PC-3 (cell line): ENCODE measurements at regions not wholly inside any gene's neighbourhood (a gene's known extent, or its start where the extent isn't known, plus 50 kb on each side); places are given as distances from the start of the nearest gene placed in this dataset.

Experiments
- ATAC-seq: fragments of 200-7000 bp; cut with Tn5 transposase; 2 replicates; pipeline ENCODE4 v1.9.1; 2020; ENCODE audit warnings: mild to moderate bottlenecking, moderate library complexity
- BruUV-seq: library from RNA; stranded (reverse); fragments of 400-500 nt; replicated peaks from 2 replicates; lab custom pipeline; 2021; lab: Mats Ljungman, UMichigan
- CTCF ChIA-PET: fragments of 300-600 bp; sonication (Branson Sonifier 250); formaldehyde crosslinking; loops from one replicate; lab custom pipeline; 2022; ENCODE audit warnings: antibody characterized with exemption; lab: Charles Lee
- POLR2A ChIA-PET: fragments of 300-600 bp; sonication (Branson Sonifier 250); formaldehyde crosslinking; loops from one replicate; lab custom pipeline; 2022; ENCODE audit warnings: antibody characterized with exemption; ENCODE audit not compliant: unreplicated experiment; lab: Charles Lee
- DNase-seq: peaks from one replicate; pipeline ENCODE4 v3.0.0-alpha.2; 2015
- H2AFZ ChIP-seq: fragments of 300-600 bp; sonication (generic); 2 replicates; pipeline ENCODE4 v1.6.0; 2016; ENCODE audit warnings: antibody characterized with exemption, low read length
- H3F3A ChIP-seq: fragments of 300-600 bp; sonication (generic); one replicate; pipeline ENCODE4 v1.6.0; 2017; ENCODE audit warnings: antibody characterized with exemption, low read length, control low read depth, mild to moderate bottlenecking; ENCODE audit not compliant: unreplicated experiment
- H3K27ac ChIP-seq: fragments of 300-600 bp; sonication (generic); 2 replicates; pipeline ENCODE4 v1.5.1; 2016; ENCODE audit warnings: mild to moderate bottlenecking, low read length
- H3K27me3 ChIP-seq: fragments of 300-600 bp; sonication (generic); 2 replicates; pipeline ENCODE4 v1.6.1; 2016; ENCODE audit warnings: low read length, mixed read lengths
- H3K36me3 ChIP-seq: fragments of 300-600 bp; sonication (generic); 2 replicates; pipeline ENCODE4 v1.6.1; 2016; ENCODE audit warnings: low read depth, mixed run types, low read length, mixed read lengths
- H3K4me1 ChIP-seq: fragments of 300-600 bp; sonication (generic); 2 replicates; pipeline ENCODE4 v1.5.1; 2016; ENCODE audit warnings: low read length; ENCODE audit not compliant: insufficient read depth
- H3K4me2 ChIP-seq: fragments of 300-600 bp; sonication (generic); 2 replicates; pipeline ENCODE4 v1.6.0; 2016; ENCODE audit warnings: low read length
- H3K4me3 ChIP-seq: fragments of 300-600 bp; sonication (generic); 2 replicates; pipeline ENCODE4 v1.5.1; 2016; ENCODE audit warnings: mild to moderate bottlenecking, low read length, mixed read lengths
- H3K79me2 ChIP-seq: fragments of 300-600 bp; sonication (generic); 2 replicates; pipeline ENCODE4 v1.6.1; 2017; ENCODE audit warnings: low read length, mixed read lengths
- H3K9ac ChIP-seq: fragments of 300-600 bp; sonication (generic); 2 replicates; pipeline ENCODE4 v1.6.0; 2016; ENCODE audit warnings: mild to moderate bottlenecking, low read length
- H3K9me2 ChIP-seq: fragments of 300-600 bp; sonication (generic); replicated peaks from 2 replicates; pipeline ENCODE4 v1.6.1; 2016; ENCODE audit warnings: mixed run types, low read length, mixed read lengths
- H3K9me3 ChIP-seq: fragments of 300-600 bp; sonication (generic); 2 replicates; pipeline ENCODE4 v1.6.1; 2016; ENCODE audit warnings: low read length, mixed read lengths
- H4K20me1 ChIP-seq: fragments of 300-600 bp; sonication (generic); 2 replicates; pipeline ENCODE4 v1.6.1; 2016; ENCODE audit warnings: low read length, mixed read lengths
- CTCF ChIP-seq: fragments of 300-600 bp; sonication (generic); conservative IDR thresholded peaks from 2 replicates; pipeline ENCODE4 v1.5.1; 2017; ENCODE audit warnings: antibody characterized with exemption, low read depth, mild to moderate bottlenecking, low read length
- EZH2 ChIP-seq: fragments of 300-600 bp; sonication (generic); IDR thresholded peaks from one replicate; pipeline ENCODE4 v1.6.1; 2017; ENCODE audit warnings: antibody characterized with exemption, mild to moderate bottlenecking, low read length; ENCODE audit not compliant: unreplicated experiment
- EZH2phosphoT487 ChIP-seq: fragments of 300-600 bp; sonication (generic); IDR thresholded peaks from 2 replicates; pipeline ENCODE4 v1.6.1; 2018; ENCODE audit warnings: mild to moderate bottlenecking, antibody characterized with exemption, low read length, borderline replicate concordance
- intact Hi-C: fragments of 100-400 bp; cut with micrococcal nuclease; formaldehyde crosslinking; loops from 2 replicates; pipeline ENCODE4 v1.9.0; 2023

DNA sequence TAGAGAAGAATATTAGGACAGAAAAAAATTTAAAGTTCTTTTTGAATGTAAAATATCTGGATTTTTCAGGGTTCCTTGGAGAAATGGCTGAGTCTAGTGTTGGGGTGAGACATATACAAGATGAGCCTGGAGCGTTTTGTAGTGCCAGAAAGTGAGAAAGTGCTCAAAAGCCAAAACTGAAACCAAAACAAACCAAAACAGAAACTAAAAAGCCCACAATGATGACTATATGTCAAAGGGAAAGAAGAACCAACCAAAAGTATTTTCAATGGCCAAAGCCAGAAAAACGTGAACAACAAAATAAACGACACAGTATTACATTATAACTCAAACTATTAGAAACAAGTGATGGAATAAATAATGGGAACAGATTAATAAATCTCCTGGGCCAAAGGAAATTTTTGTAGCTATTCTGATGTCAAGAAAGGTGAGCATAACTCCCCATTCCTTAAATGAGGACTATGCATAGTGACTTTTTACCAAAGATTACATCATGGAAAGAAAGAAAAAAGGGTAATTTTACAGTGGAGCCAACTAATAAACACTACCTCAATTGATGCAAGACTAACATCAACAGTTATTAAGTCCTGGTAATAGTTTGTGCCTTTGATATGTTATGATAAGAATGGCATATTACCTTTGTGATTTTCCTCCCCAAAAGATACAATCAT, 1137.6 kb downstream of the C4orf33 start:
- ATAC-seq = no peak
- Histone ChIP-seq H3K9ac (no peak overlapping the region), H3K9me3 (no peaks in the 10 kb centered on the region), H3K27me3 (no peaks in the 10 kb centered on the region), H3K4me2 (peak overlapping the region; percentile 31; the same call in 1 of the 2 replicates), H3K79me2 (no peaks in the 10 kb centered on the region), H3K4me3 (no peak overlapping the region), H2AFZ (peak overlapping the region; percentile 48; the same call in 1 of the 2 replicates), H3K27ac (no peak overlapping the region), H4K20me1 (no peaks in the 10 kb centered on the region), H3F3A (no peaks in the 10 kb centered on the region), H3K9me2 (no peaks in the 10 kb centered on the region), H3K4me1 (no peaks in the 10 kb centered on the region), H3K36me3 (no peaks in the 10 kb centered on the region)
- POLR2A ChIA-PET = no interaction called here
- peak; percentile 2 for DNase-seq
- TF ChIP-seq CTCF (no peak), EZH2 (no peak), EZH2phosphoT487 (no peak)
- CTCF ChIA-PET = no interaction called here
- BruUV-seq = no TSS peak
- intact Hi-C loops = no loop called here

DNA sequence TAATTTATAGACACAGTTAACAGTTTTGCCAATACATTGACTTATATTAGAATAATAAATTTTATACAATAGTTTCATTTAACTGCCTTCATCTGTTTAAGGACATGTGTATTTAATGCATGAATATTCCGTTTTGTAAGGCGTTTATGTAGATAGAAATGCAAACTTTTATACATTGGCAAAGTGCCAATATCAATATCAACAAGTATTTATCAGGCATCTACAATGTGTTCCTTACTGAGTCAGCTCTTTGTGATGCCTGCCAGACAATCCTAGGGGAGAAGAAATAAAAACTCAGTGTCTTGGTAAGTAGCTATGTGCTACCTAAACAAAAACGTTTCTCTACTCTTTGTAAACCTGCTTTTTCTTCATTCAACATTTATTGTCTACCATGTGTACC, 1142.2 kb downstream of the C4orf33 start:
- H3K9ac ChIP-seq = no peak overlapping the region
- POLR2A ChIA-PET = no interaction called here
- no peaks in the 10 kb centered on the region for H3K27me3 ChIP-seq
- TF ChIP-seq EZH2 (no peak), EZH2phosphoT487 (no peak), CTCF (no peak)
- no peaks in the 10 kb centered on the region for H3K9me3 ChIP-seq
- H3K36me3 ChIP-seq = no peaks in the 10 kb centered on the region
- no peaks in the 10 kb centered on the region for H4K20me1 ChIP-seq
- H3K4me2 ChIP-seq = no peak overlapping the region
- DNase-seq = peak; percentile 25
- no TSS peak for BruUV-seq
- no peaks in the 10 kb centered on the region for H3K79me2 ChIP-seq
- no peaks in the 10 kb centered on the region for H3K4me1 ChIP-seq
- CTCF ChIA-PET = no interaction called here
- H3F3A ChIP-seq = no peaks in the 10 kb centered on the region
- no peak overlapping the region for H3K27ac ChIP-seq
- peak; percentile 63; the same call in 1 of the 2 replicates for ATAC-seq
- H3K9me2 ChIP-seq = no peaks in the 10 kb centered on the region
- no peak overlapping the region for H3K4me3 ChIP-seq
- no peak overlapping the region for H2AFZ ChIP-seq
- intact Hi-C loops = no loop called here

- intact Hi-C loops = no loop called here
- Histone ChIP-seq H3F3A (no peaks in the 10 kb centered on the region), H3K9ac (no peak overlapping the region), H3K27ac (no peak overlapping the region), H3K4me2 (no peak overlapping the region), H3K79me2 (no peaks in the 10 kb centered on the region), H4K20me1 (no peaks in the 10 kb centered on the region), H3K9me2 (no peaks in the 10 kb centered on the region), H3K4me1 (no peaks in the 10 kb centered on the region), H3K4me3 (no peak overlapping the region), H3K36me3 (no peaks in the 10 kb centered on the region), H3K9me3 (no peaks in the 10 kb centered on the region), H3K27me3 (no peaks in the 10 kb centered on the region), H2AFZ (no peak overlapping the region)
- TF ChIP-seq EZH2phosphoT487 = no peak
- TF ChIP-seq EZH2 = no peak
- TF ChIP-seq CTCF = no peak
- POLR2A ChIA-PET = no interaction called here
- DNase-seq (no peak), ATAC-seq (no peak)
- no TSS peak for BruUV-seq
- CTCF ChIA-PET = no interaction called here
These were observed 1153.0 kb downstream of the C4orf33 start for GRCh38 chr4:130249002-130249401.
